ENCODE measurements at regions not wholly inside any gene's neighbourhood (a gene's known extent, or its start where the extent isn't known, plus 50 kb on each side); places are given as distances from the start of the nearest gene placed in this dataset.
A peak's percentile ranks its signal among the peaks of the same experiment; 100 is the strongest.
"Not testable (repeated sequence)": the region's sequence is repeated elsewhere in the genome, so short reads cannot be mapped to it uniquely, and the experiment has no call there.

GRCh38 chr7:149681274-149681673 lies 92.1 kb downstream of the ZNF467 start:
- Histone ChIP-seq H3K36me3 (ENCODE audit: low read depth, missing control alignments) (no peaks in the 10 kb centered on the region), H3K4me1 (no peaks in the 10 kb centered on the region), H3K27ac (no peak overlapping the region), H3K4me3 (no peak overlapping the region), H3K9me3 (no peaks in the 10 kb centered on the region), H3K27me3 (no peaks in the 10 kb centered on the region)
- no peak for TF ChIP-seq CTCF (IDR thresholded peaks at IDR 0.05)
- TF ChIP-seq POLR2A (IDR thresholded peaks at IDR 0.05) = no peak
- DNase-seq = no peak
- intact Hi-C loops (cut with DNase I; ENCODE audit: low total_unique reads) = no loop called here
- WGBS, 2 donors = 46 to 50% methylated on average over 1 of the region's 1 CpG

DNA sequence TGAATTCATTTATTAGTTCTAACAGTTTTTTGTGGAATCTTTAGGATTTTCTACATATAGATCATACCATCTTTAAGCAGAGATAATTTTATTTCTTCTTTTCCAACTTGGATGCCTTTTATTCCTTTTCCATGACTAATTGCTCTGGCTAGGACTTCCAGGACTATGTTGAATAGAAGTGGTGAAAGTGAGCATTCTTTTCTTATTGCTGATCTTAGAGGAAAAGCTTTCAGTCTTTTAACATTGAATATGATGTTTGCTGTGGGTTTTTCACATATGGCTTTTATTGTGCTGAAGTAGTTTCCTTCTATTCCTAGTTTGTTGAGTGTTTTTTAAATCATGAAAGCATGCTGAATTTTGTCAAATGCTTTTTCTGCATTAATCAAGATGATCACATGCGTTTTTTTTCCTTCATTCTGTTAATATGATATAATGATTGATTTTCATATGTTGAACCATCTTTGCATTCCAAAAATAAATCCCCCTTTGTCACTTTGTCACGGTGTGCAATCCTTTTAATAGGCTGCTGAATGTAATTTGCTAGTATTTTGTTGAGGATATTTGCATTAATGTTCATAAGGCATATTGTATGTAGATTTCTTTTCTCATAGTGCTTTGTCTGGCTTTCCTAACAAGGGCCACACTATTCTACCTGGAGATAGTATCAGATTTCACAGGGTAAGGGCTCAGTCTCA lies 92.9 kb downstream of the ZNF467 start:
- no peaks in the 10 kb centered on the region for H3K9me3 ChIP-seq
- DNase-seq = no peak
- intact Hi-C loops (cut with DNase I; ENCODE audit: low total_unique reads) = no loop called here
- no peaks in the 10 kb centered on the region for H3K36me3 ChIP-seq (ENCODE audit: low read depth, missing control alignments)
- no peak overlapping the region for H3K27ac ChIP-seq
- H3K27me3 ChIP-seq = no peaks in the 10 kb centered on the region
- 73 to 76% methylated on average over 2 of the region's 2 CpGs for WGBS, 2 donors
- no peak overlapping the region for H3K4me3 ChIP-seq
- no peaks in the 10 kb centered on the region for H3K4me1 ChIP-seq
- TF ChIP-seq CTCF (IDR thresholded peaks at IDR 0.05) (no peak), POLR2A (IDR thresholded peaks at IDR 0.05) (no peak)

DNA sequence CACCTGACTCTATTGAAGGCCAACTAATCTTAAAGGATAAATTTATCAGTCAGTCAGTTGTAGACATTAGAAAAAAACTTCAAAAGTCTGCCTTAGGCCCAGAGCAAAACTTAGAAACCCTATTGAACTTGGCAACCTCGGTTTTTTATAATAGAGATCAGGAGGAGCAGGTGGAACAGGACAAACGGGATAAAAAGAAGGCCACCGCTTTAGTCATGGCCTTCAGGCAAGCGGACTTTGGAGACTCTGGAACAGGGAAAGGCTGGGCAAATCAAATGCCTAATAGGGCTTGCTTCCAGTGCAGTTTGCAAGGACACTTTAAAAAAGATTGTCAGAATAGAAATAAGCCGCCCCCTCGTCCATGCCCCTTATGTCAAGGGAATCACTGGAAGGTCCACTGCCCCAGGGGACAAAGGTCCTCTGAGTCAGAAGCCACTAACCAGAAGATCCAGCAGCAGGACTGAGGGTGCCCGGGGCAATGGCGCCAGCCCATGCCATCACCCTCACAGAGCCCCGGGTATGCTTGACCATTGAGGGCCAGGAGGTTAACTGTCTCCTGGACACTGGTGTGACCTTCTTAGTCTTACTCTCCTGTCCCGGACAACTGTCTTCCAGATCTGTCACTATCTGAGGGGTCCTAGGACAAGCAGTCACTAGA lies 98.5 kb downstream of the ZNF467 start:
- DNase-seq; H3K27me3 ChIP-seq; H3K36me3 ChIP-seq (ENCODE audit: low read depth, missing control alignments); H3K4me1 ChIP-seq; intact Hi-C loops (cut with DNase I; ENCODE audit: low total_unique reads); H3K27ac ChIP-seq; H3K4me3 ChIP-seq; H3K9me3 ChIP-seq: not testable (repeated sequence)
- WGBS, 2 donors = 90 to 95% methylated on average over 6 to 10 of the region's 10 CpGs

DNA sequence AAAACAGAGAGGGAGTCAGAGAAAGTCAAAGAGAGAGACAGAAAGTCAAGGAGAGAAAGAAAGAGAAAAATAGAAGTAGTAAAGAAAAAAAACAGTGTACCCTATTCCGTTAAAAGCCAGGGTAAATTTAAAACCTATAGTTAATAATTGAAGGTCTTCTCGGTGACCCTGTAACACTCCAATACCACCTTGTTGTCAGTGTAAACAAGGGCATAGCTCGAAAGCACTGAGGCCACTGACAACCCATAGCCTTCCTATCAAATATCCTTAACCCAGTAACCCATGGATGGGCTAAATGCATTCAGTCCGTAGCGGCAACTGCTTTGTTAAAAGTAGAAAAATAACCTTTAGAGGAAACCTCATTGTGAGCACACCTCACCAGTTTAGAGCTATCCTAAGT lies 100.4 kb downstream of the ZNF467 start:
- TF ChIP-seq POLR2A (IDR thresholded peaks at IDR 0.05) = no peak
- no peak for TF ChIP-seq CTCF (IDR thresholded peaks at IDR 0.05)
- Histone ChIP-seq H3K27me3 (no peaks in the 10 kb centered on the region), H3K4me1 (no peaks in the 10 kb centered on the region), H3K9me3 (no peaks in the 10 kb centered on the region), H3K27ac (no peak overlapping the region), H3K36me3 (ENCODE audit: low read depth, missing control alignments) (no peaks in the 10 kb centered on the region), H3K4me3 (no peak overlapping the region)
- DNase-seq = no peak
- intact Hi-C loops (cut with DNase I; ENCODE audit: low total_unique reads) = no loop called here
- 89 to 90% methylated on average over 5 of the region's 5 CpGs for WGBS, 2 donors

DNA sequence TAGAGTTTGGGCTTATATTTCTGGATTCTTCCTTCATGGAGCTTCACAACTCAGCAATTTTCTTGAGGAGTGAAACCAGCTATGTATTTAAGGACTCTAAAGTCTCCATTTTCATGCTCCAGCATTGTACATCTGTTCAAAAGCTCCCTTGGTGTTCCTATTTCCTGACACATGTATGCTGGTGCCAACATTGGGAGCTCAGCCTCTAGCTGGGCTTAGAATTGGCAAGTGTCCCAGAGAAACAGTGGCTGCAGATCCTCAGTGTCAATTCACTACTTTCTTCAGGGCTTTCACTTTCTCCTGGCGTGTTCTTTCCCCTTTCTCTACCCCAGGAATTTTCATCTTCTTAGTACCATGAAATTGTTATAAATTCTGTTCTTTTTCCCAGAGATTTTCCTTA lies 103.1 kb downstream of the ZNF467 start:
- H3K36me3 ChIP-seq (ENCODE audit: low read depth, missing control alignments) = no peaks in the 10 kb centered on the region
- no peaks in the 10 kb centered on the region for H3K9me3 ChIP-seq
- H3K27me3 ChIP-seq = no peaks in the 10 kb centered on the region
- no peak overlapping the region for H3K27ac ChIP-seq
- intact Hi-C loops (cut with DNase I; ENCODE audit: low total_unique reads) = no loop called here
- DNase-seq = peak; percentile 23
- TF ChIP-seq POLR2A (IDR thresholded peaks at IDR 0.05) (no peak), CTCF (IDR thresholded peaks at IDR 0.05) (no peak)
- no peaks in the 10 kb centered on the region for H3K4me1 ChIP-seq
- no peak overlapping the region for H3K4me3 ChIP-seq
- 19 to 22% methylated on average over 1 of the region's 1 CpG for WGBS, 2 donors

All from testis (tissue), 2 donors.